Cardiac fibroblast (primary cell): ENCODE measurements at regions not wholly inside any gene's neighbourhood (a gene's known extent, or its start where the extent isn't known, plus 50 kb on each side); places are given as distances from the start of the nearest gene placed in this dataset.
A peak's percentile ranks its signal among the peaks of the same experiment; 100 is the strongest.

Experiments
- DNase-seq, 2 donors: peaks; one replicate each; pipeline versions ENCODE4 v3.0.0 to v3.0.0-alpha.2; 2010; ENCODE audit warnings: low read depth in 2 of 2
- H3K4me3 ChIP-seq, 2 donors: replicated peaks in 1 of 2; 1 replicate in 1 of 2; 2 replicates in 1 of 2; pipeline ENCODE4 v1.5.1; 2011; ENCODE audit warnings: low read depth in 2 of 2, low read length in 2 of 2, mild to moderate bottlenecking in 2 of 2, moderate library complexity in 1 of 2
- CTCF ChIP-seq: IDR thresholded peaks from one replicate; pipeline ENCODE4 v1.5.1; 2011; ENCODE audit warnings: low read depth, mild to moderate bottlenecking, low read length, inconsistent platforms

- TF ChIP-seq CTCF: no peak
- no peak overlapping the region for H3K4me3 ChIP-seq
- DNase-seq: no peak
Measured at GRCh38 chr13:107968470-107968869, 246.9 kb downstream of the LIG4 start.

GRCh38 chr13:107964395-107964794, 250.9 kb downstream of the LIG4 start:
- TF ChIP-seq CTCF: no peak
- H3K4me3 ChIP-seq: no peak overlapping the region
- DNase-seq: peak in 1 of 2 donors; percentile 1

GRCh38 chr13:107961849-107962608, 253.3 kb downstream of the LIG4 start:
- no peak for TF ChIP-seq CTCF

GRCh38 chr13:107960301-107960700, 255.0 kb downstream of the LIG4 start:
- DNase-seq: no peak
- no peak overlapping the region for H3K4me3 ChIP-seq
- TF ChIP-seq CTCF: no peak

More at GRCh38 chr13:107961849-107962608, 253.3 kb downstream of the LIG4 start:
- DNase-seq: no peak
- H3K4me3 ChIP-seq: no peak overlapping the region

- no peak for DNase-seq
- TF ChIP-seq CTCF: no peak
- no peak overlapping the region for H3K4me3 ChIP-seq
Measured at GRCh38 chr13:107956889-107957288, 258.4 kb downstream of the LIG4 start.

- TF ChIP-seq CTCF: no peak
- H3K4me3 ChIP-seq: no peak overlapping the region
- no peak for DNase-seq
Measured at GRCh38 chr13:107942030-107942617, 273.2 kb downstream of the LIG4 start.
